GM21528 (cell line): ENCODE measurements at regions not wholly inside any gene's neighbourhood (a gene's known extent, or its start where the extent isn't known, plus 50 kb on each side); places are given as distances from the start of the nearest gene placed in this dataset.
"Not testable (repeated sequence)": the region's sequence is repeated elsewhere in the genome, so short reads cannot be mapped to it uniquely, and the experiment has no call there.

Experiments
- ATAC-seq: cut with Tn5 transposase; IDR thresholded peaks from one replicate; pipeline ENCODE4 v1.9.1; 2021; ENCODE audit warnings: mild to moderate bottlenecking, moderate library complexity; ENCODE audit not compliant: unreplicated experiment, low FRiP score

DNA sequence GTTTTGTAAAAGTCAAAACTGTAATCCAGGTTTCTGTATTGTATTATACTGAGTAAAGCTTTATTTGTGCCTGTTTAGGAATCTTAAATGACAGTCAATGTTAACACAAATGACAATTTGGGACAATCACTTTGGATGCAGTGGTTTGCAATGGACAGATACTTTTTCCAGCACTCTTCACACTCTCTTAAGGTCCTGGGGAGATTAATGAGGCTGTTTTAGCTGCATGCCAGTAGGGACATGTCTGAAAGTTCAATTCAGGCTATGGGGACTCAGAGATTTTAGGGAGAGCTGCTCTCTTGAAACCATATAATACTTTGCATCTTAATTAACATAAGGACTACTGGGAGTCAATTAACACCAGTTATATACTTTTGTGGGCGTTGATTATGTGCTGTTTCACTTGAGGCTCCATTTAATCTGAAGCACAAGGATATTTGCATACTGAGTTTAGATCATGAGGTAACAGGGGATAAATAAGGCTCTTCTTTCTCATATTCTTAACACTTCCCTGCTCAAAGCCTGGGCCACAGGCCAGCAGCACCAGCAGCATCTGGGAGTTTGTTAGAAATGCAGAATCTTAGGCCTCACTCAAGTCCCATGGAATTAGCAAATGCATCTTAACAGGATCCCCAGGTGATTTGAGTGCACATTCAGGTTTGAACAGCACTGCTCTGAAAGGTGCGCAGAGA is 972.8 kb downstream of the PLOD2 start:
- ATAC-seq: no peak

DNA sequence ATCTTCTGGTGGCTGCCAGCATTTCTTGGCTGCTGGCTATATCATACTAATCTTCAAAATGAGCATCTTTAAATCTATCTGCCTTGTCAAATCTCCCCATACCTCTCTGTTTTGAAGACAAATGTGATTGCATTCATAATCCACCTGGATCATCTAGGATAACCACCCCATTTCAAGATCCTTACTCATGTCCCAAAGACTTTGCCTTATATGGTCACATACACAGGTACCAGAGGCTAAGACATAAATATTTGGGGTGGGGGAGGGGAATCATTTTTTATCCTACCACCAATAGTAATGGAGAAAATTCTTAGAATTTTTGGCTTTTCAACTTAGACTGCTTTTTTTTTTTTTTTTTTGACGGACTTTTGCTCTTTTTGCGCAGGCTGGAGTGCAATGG is 970.8 kb downstream of the PLOD2 start:
- ATAC-seq: no peak

DNA sequence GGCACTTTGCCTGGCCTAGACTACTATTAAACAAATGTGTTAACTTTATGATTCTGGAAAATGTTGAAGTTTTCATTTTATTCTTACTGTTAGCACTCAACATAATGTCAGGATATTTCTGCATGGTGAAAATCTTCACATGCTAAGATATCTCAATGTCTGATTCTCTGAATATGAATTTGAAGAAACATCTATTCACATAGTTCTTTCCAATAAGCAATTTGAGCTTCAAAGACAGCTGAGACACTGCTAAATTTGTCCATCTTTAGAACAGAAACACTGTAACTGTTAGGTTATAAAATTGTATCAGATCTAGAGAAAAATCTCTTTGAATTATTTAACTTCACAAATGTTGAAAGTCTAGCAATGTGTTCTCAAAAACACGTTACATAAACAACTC is 970.2 kb downstream of the PLOD2 start:
- ATAC-seq: no peak

DNA sequence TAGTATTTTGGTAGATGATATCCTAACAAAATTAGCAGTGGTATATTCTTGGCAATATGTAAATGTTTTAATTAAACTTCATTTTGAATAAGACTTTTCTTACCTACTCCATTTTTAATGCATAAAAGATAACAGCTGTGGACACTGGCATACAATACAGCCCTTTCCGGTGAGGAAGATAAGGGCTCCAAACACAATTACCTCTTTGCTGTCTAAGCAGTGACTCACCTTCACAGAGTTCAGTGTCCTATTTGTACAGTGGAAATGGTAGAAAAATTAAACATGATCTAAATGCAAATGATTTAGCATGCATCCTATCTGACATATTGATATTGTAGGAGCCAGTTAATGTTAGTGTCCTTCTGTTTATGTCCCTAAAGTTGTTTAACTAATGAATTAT is 969.4 kb downstream of the PLOD2 start:
- no peak for ATAC-seq

DNA sequence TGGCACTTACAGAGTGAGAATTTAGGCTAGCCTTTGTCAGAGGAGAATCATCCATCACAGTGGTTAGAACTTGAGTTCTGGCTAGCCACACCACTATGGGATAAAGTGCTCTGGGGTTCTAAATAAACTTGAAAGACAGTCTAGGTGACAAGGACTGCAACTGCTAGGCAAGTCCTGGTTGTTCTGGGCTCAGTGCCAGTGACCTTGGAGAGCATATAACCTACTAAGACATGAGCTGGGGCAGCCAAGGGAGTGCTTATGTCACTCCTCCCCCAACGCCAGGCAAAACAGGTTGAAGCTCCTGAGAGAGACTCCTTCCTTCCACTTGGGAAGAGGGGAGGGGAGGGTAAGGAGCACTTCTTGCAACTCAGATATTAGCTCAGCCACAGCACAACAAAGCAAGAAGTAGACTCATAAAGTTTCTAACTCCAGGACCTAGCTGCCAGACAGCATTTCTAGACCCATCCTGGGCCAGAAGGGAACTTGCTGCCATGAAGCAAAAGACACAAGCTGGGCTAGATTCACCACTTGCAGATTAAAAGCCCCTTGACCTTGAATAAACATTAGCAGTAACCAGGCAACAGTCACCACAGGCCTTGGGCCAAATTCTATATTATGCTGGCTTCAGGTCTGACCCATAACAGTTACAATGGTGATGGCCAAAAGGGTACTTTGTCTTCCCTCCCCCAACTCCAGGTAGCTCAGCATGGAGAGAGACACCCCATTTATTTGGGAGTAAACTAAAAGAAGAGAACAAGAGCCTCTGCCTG is 963.7 kb downstream of the PLOD2 start:
- ATAC-seq: no peak

DNA sequence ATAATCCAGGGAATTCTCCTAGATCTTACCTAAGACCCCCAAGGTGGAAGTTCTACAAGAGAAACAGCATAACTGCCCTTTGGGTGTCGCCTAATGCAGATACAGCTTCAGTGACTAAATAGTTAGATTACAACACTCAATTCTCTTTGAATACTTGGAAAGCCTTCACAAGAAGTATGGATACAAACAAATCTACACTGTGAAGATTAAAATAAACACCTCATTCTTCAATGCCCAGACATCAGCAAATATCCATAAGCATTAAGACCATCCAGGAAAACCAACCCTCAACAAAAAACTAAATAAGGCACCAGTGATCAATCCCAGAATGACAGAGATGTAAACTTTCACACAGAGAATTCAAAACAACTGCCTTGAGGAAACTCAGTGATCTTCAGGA is 963.2 kb downstream of the PLOD2 start:
- ATAC-seq: no peak

DNA sequence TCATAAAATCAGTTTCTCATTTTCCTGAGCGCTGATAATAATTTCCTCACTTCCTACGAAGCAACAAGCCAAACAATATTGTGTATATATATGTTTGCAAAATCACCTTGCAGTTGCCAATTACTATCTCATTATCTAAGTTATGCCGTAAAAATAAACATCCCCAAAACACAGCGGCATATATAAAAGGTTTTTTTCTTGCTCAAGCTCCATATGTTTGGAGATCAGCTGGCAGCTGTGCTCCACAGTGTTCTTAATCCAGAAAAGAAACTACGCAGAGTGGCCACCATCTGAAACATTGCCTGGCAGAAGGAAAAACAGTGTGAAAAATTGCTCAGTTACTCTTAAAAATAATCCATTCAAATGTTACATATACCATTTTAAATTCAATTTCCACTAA is 951.4 kb downstream of the PLOD2 start:
- ATAC-seq: no peak

DNA sequence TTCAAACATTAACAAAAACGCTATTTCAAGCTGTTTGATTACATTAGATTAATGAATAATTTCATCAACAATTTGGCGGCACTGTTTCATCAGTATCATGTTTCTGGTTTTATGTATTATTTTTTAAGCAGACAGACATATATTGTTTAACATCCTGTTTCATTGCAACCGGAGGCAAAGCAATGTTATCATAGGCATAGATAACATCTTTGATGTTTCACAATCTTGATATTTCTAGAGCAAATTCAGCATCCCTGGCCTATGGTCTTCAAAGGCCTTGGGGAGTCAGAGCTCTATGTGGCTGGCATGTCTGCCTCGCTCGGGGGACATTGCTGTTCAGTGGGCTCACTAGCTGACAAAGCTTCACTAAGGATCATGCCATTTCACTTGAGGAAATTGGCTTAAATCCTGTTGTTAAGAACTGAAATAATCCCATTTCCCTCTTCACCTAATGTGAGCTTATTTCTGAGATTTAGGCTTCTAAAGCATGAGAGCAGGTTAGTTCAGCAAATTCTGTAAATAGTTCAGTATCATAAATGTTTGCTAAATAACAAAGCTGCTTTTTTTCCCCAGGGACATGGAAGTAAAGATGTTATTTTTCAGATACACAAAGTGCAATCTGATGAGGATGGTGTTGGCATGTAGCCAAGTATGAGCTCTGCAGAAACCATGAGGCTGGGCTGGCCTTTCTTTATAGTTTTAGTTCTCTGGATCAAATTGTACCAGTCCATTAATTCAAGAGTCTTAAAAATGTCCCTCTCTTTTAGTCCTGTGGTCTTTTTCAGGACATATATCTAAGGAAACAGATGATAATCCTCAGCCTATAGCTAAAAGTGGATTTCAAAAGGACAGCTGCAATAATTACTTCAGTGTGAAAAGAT is 941.4 kb downstream of the PLOD2 start:
- ATAC-seq: no peak

DNA sequence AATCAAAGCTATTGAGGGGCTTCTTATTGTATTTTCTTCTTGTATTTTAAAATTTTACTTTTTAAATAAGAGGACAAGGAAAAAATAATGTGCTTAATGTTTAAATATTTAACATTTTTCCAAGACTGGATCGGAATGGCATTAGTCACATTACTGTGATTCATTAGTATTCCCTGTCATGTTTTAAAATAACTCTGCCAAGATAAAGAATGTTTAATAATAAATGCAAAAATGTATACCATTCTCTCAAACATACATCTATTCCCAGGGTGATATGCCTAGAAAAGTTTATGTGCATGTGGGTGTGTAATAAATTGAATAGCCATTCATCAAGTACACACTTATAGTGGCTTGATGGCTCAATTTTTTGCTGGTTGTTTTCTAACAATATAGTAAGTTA is 936.1 kb downstream of the PLOD2 start:
- ATAC-seq: no peak

DNA sequence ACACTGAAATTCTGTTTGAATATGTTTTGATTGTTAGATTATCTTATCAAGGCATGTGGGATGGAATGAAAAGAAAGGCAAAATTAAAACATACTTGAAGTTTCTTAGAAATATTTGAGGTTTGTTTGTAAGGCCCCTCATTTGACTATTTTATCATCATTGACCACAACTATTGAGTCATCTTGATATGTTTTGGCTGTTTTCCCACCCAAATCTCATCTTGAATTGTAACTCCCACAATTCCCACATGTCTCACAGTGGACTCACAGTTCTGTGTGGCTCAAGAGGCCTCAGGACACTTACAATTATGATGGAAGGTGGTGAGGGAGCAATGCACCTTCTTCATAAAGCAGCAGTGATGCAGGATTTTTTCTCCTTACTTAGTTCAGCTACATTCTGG is 917.1 kb downstream of the PLOD2 start:
- no peak for ATAC-seq

DNA sequence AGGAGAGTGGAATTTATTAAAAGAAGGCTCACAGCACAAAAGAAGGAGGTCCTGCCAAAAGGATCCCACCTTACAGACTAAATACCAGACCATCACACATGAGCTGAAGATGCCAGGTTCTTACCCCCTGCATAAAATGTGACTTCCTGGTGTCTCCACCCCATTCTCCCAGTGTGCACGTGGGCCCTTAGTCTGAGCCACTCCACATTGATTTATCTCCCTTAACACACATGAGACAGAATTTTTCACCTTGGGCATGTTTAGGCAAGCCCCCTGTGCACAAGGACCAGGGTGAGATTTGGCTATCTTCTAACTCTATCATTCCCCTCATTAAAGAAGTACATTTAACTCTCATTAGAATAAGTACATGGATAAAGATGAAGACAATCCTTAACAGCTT is 916.7 kb downstream of the PLOD2 start:
- no peak for ATAC-seq

DNA sequence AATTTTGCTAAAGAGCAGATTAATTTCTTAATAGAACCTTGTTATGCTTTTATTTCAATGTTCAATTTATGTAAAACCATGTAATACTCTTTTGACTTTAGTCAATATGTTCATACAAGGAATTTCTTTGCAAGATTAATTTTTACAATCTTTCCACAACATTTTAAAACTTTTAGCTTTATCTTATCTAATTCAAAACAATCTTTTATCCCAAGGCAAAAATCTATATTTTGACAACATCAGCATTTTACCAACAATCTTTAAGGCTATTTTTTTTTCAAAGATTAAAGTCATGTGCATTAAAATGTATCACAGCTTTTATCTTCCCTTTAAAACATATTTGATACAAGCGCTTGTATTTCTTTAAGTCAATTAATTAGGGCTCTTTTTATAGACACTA is 914.7 kb downstream of the PLOD2 start:
- no peak for ATAC-seq

DNA sequence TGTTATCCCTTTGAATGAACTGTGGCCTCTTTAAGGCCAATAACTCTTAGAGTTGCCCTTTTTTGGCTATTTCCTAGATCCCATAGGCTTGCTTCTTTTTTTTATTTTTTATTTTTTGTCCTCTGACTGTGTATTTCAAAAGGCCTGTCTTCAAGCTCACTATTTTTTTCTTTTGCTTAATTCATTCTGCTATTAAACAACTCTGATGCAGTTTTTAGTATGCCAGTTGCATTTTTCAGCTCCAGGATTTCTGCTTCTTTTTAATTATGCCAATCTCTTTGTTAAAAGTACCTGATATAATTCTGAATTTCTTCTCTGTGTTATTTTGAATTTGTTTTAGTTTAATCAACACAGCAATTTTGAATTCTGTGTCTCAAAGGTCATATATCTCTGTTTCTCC is 912.1 kb downstream of the PLOD2 start:
- ATAC-seq: no peak

DNA sequence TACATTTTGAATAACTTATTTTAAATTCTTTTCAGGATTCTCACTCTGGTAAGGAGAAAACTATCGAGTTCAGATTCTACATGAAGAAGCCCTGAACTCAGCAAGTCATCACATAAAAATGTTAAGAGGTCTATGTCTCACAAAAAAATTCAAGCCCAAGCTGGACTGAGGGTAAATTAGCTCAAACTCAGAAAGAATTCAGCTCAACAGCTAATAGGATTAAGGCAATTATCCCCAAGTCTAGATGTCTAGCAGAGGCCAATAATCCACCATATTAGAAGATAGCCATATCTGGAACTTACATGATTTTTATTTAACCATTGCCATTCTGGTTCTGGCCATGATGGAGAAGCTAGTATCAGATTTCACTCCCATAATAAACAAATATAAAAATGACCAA is 909.7 kb downstream of the PLOD2 start:
- ATAC-seq: no peak

DNA sequence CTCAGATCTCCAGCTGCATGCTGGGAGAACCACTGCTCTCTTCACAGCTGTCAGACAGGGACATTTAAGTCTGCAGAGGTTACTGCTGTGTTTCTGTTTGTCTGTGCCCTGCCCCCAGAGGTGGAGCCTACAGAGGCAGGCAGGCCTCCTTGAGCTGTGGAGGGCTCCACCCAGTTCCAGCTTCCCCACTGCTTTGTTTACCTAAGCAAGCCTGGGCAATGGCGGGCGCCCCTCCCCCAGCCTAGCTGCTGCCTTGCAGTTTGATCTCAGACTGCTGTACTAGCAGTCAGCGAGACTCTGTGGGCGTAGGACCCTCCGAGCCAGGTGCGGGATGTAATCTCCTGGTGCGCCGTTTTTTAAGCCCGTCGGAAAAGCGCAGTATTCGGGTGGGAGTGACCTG is 903.0 kb downstream of the PLOD2 start:
- ATAC-seq: not testable (repeated sequence)

DNA sequence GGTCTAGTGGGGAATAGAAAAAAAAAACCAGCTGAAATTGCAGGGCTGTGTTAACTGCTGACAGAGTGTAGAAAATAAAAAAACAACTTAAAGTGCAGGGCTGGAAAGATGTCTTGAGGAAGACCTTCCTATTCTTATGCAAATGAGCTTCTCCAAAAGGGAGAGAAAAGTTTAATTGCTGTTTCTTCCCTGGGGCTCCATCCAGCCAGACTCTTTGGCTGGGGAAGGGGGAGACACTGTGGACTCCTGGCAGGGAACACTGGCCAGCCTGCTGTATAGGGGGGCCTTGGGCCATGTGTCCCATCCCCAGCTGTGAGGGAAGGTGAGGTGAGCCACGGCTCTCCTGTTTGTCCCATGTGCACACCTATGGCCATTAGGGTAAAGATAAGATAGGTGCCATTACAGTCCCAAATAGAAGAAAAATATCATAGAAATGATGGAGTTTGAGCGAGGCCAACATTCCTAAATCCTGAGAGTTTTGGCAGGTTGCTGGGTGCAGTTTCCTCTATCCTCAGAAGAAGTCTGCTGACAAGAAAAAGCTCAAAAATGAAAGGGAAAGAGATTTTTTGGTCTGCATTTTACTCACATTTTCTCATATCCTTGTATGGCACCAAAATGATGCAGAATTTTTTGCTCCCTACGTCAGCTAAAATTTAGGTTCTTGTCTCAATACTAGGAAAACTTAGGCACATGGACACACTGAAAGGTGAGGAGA is 901.7 kb downstream of the PLOD2 start:
- ATAC-seq: no peak

DNA sequence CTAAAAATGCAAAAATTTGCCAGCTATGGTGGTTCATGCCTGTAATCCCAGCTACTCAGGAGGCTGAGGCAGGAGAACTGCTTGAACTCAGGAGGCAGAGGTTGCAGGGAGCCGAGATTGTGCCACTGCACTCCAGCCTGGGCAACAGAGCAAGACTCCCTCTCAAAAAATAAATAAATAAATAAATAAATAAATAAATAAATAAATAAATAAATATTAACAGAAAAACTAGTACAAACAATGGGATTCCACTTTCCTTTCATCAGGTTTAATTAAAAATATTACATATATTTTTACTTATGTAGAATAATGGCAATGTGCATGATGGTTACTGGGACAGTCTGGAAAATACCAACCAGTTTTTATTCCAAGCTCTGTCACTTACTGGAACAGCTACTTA is 897.5 kb downstream of the PLOD2 start:
- ATAC-seq: not testable (repeated sequence)

DNA sequence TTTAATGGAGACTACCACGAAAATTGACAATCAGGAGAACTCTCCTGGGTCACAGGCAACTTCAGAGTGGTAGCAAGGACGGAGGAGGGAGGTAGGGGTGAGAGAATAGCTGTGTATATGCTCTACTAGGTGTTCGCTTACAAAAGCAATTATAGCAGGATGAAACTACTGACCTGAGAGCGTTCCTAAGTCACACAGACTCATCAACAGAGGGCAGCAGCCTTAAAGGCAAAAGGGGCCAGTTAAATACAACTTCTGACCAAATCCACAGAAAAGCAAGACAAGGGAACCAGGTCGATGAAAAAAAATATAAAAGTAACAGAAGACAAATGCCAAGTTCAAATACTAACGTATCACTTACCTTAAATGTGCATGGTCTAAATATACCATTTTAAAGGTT is 894.6 kb downstream of the PLOD2 start:
- no peak for ATAC-seq

DNA sequence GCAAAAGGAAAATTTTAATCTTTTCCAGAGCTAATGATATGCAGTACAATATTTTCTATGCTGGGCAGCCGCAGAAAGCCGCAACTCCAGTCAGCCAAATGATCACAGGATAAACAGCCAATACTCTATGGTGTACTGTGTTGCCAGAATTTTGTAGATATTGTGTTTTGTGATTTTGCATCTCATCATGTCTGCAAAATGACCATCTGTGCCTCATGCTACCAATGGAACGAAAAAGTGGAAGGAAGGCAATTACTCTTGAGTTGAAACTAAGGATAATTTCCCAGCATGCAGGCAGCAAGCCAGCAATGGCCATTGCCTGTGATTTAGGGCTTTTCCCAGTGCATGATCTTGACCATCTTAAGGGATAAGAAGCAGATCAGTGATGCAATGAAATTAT is 891.9 kb downstream of the PLOD2 start:
- no peak for ATAC-seq

DNA sequence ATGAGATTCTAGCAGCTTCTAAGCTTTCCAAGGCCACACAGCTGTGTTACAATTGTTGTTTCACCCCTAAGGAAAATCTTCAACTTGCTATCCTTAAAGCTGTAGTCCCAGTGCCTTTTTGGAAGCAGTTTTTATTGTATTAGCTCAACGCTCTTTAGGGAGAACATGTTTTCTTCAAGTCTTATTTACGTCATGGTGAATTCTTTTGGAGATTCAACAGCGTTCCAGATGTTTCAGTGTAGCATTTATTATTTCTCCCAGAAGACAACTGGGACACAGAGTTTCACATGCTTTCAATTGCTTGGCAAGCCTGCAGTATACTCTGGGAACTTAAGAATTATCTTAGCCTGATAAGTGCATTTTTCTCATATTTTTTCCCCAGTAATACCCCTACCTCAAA is 888.3 kb downstream of the PLOD2 start:
- no peak for ATAC-seq

DNA sequence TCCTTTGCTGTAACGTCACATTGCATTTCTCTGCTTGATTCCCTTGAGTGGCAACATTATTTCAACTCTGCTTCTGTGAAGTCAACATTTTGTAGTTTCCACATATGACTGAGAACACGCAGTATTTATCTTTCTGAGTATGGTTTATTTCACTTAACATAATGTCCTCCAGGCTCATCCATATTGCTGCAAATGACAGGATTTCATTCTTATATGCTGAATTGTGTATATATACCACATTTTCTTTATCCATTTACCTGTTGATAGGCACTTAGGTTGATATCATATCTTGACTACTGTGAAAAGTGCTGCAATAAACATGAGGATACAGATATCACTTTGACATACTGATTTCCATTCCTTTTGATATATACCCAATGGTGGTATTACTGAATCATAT is 878.5 kb downstream of the PLOD2 start:
- no peak for ATAC-seq
